ENCODE measurements at regions not wholly inside any gene's neighbourhood (a gene's known extent, or its start where the extent isn't known, plus 50 kb on each side); places are given as distances from the start of the nearest gene placed in this dataset.
"Not testable (repeated sequence)": the region's sequence is repeated elsewhere in the genome, so short reads cannot be mapped to it uniquely, and the experiment has no call there.

DNA sequence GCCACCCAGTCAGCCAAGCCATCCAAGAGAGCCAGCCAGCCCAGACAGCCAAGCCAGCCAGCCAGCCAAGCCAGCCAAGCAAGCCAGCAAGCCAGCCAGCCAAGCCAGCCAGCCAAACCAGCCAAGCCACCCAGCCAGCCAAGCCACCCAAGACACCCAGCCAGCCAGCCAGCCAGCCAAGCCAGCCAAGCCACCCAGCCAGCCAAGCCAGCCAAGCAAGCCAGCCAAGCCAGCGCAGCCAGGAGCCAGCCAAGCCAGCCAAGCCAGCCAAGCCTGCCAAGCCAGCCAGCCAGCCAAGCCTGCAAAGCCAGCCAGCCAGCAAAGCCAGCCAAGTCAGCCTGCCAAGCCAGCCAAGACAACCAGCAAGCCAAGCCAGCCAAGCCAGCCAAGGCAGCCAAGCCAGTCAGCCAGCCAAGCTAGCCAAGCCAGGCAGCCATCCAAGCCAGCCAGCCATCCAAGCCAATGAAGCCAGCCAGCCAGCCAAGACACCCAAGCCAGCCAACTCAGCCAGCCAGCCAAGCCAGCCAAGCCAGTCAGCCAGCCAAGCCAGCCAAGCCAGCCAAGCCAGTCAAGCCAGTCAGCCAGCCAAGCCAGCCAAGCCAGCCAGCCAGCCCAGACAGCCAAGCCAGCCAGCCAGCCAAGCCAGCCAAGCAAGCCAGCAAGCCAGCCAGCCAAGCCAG lies 332.2 kb upstream of the PLGLB2 start:
- DNase-seq: not testable (repeated sequence)

GRCh38 chr2:87416266-87416592 lies 331.7 kb upstream of the PLGLB2 start:
- DNase-seq: not testable (repeated sequence)

- not testable (repeated sequence) for DNase-seq
Measured at GRCh38 chr2:87417147-87417546, 330.7 kb upstream of the PLGLB2 start.

- DNase-seq: not testable (repeated sequence)
Measured at GRCh38 chr2:87417742-87418567, 329.9 kb upstream of the PLGLB2 start.

DNA sequence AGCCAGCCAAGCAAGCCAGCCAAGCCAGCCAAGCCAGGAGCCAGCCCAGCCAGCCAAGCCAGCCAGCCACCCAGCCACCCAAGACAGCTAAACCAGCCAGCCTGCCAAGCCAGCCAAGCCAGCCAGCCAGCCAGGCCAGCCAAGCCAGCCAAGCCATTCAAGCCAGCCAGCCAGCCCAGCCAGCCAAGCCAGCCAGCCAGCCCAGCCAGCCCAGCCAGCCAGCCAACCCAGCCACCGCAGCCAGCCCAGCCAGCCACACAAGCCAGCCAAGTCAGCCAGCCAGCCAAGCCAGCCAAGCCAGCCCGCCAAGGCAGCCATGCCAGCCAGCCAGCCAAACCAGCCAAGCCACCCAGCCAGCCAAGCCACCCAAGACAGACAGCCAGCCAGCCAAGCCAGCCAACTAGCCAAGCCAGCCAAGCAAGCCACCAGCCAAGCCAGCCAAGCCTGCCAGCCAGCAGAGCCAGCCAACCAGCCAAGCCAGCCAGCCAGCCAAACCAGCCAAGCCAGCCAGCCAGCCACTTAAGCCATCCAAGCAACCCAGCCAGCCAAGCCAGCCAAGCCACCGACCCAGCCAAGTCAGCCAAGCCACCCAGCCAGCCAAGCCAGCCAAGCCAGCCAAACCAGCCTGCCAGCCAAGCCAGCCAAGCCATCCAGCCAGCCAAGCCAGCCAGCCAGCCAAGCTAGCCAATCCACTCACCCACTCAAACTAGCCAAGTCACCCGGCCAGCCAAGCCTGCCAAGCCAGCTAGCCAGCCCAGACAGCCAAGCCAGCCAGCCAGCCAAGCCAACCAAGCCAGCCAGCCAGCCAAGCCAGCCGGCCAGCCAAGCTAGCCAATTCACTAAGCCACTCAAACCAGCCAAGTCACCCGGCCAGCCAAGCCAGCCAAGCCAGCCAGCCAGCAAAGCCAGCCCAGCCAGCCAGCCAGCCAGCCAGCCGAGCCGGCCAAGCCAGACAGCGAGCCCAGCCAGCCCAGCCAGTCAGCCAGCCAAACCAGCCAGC lies 328.8 kb upstream of the PLGLB2 start:
- DNase-seq: not testable (repeated sequence)

GRCh38 chr2:87419980-87420379 lies 327.9 kb upstream of the PLGLB2 start:
- not testable (repeated sequence) for DNase-seq

- not testable (repeated sequence) for DNase-seq
Measured at GRCh38 chr2:87420954-87421353, 326.9 kb upstream of the PLGLB2 start.

DNA sequence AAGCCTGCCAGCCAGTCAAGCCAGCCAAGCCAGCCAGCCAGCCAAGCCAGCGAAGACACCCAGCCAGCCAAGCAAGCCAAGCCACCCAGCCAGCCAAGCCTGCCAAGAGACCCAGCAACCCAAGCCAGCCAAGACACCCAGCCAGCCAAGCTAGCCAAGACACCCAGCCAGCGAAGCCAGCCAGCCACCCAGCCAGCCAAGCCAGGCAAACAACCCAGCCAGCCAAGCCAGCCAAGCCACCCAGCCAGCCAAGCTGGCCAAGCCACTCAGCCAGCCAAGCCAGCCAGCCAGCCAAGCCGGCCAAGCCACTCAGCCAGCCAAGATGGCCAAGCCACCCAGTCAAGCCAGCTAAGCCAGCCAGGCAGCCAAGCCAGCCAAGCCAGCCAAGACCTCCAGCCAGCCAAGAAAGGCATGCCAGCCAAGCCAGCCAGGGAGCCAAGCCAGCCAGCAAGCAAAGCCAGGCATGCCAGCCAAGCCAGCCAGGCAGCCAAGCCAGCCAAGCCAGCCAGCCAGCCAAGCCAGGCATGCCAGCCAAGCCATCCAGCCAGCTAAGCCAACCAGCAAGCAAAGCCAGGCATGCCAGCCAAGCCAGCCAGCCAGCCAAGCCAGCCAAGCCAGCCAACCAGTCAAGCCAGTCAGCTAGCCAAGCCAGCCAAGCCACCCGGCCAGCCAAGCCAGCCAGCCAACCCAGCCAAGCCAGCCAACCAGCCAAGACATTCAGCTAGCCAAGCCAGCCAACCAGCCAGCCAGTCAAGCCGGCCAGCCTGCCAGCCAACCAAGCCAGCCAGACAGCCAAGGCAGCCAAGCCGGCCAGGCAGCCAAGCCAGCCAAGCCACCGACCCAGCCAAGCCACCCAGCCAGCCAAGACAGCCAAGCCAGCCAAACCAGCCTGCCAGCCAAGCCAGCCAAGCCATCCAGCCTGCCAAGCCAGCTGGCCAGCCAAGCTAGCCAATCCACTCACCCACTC lies 323.8 kb upstream of the PLGLB2 start:
- not testable (repeated sequence) for DNase-seq

DNA sequence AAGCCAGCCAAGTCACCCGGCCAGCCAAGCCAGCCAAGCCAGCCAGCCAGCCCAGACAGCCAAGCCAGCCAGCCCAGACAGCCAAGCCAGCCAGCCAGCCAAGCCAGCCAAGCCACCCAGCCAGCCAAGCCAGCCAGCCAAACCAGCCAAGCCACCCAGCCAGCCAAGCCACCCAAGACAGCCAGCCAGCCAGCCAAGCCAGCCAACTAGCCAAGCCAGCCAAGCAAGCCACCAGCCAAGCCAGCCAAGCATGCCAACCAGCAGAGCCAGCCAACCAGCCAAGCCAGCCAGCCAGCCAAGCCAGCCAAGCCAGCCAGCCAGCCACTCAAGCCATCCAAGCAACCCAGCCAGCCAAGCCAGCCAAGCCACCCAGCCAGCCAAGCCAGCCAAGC lies 323.1 kb upstream of the PLGLB2 start:
- not testable (repeated sequence) for DNase-seq

DNA sequence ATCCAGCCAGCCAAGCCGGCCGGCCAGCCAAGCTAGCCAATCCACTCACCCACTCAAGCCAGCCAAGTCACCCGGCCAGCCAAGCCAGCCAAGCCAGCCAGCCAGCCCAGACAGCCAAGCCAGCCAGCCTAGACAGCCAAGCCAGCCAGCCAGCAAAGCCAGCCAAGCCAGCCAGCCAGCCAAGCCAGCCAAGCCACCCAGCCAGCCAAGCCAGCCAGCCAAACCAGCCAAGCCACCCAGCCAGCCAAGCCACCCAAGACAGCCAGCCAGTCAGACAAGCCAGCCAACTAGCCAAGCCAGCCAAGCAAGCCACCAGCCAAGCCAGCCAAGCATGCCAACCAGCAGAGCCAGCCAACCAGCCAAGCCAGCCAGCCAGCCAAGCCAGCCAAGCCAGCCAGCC lies 322.7 kb upstream of the PLGLB2 start:
- DNase-seq: not testable (repeated sequence)

DNA sequence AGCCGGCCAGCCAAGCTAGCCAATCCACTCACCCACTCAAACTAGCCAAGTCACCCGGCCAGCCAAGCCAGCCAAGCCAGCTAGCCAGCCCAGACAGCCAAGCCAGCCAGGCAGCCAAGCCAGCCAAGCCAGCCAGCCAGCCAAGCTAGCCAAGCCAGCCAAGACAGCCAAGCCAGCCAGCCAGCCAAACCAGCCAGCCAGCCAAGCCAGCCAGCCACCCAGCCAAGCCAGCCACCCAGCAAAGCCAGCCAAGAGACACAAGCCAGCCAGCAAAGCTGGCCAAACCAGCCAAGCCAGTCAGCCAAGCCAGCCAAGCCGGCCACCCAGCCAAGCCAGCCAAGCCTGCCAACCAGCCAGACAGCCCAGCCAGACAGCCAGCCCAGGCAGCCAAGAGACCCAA lies 322.2 kb upstream of the PLGLB2 start:
- DNase-seq: not testable (repeated sequence)

- not testable (repeated sequence) for DNase-seq
Measured at GRCh38 chr2:87428452-87429130, 319.3 kb upstream of the PLGLB2 start.

- DNase-seq: not testable (repeated sequence)
Measured at GRCh38 chr2:87429206-87429930, 318.5 kb upstream of the PLGLB2 start.

DNA sequence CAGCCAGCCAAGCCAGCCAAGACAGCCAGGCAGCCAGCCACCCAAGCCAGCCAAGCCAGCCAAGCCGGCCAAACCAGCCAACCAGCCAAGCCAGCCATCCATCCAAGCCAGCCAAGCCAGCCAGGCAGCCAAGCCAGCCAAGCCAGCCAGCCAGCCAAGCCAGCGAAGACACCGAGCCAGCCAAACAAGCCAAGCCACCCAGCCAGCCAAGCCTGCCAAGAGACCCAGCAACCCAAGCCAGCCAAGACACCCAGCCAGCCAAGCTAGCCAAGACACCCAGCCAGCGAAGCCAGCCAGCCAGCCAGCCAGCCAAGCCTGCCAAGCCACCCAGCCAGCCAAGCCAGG lies 318.0 kb upstream of the PLGLB2 start:
- not testable (repeated sequence) for DNase-seq

DNA sequence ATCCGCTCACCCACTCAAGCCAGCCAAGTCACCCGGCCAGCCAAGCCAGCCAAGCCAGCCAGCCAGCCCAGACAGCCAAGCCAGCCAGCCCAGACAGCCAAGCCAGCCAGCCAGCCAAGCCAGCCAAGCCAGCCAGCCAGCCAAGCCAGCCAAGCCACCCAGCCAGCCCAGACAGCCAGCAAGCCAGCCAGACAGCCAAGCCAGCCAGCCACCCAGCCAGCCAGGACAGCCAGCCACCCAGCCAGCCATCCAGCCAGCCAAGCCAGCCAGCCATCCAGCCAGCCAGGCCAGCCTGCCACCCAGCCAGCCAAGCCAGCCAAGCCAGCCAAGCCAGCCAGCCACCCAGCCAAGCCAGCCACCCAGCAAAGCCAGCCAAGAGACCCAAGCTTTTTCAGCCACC lies 316.8 kb upstream of the PLGLB2 start:
- not testable (repeated sequence) for DNase-seq

- DNase-seq: not testable (repeated sequence)
Measured at GRCh38 chr2:87432711-87433453, 315.0 kb upstream of the PLGLB2 start.

DNA sequence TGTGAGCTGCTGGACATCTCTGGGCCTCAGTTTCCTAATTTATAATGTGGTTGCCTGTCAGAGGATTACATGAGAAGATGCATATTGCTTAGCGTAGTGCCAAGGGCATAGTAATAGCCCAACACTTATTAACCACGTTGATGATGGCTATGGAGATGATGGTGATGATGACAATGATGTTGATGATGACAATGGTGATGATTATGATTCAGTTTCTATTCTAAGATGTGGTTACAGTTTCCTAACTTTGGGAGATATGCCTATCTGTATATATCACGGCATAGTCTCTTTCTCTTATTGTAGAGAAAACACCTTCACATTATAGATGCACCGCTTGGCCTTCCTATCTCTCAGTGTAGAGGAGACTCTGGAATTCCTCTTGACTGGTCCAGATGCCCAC lies 311.9 kb upstream of the PLGLB2 start:
- not testable (repeated sequence) for DNase-seq

DNA sequence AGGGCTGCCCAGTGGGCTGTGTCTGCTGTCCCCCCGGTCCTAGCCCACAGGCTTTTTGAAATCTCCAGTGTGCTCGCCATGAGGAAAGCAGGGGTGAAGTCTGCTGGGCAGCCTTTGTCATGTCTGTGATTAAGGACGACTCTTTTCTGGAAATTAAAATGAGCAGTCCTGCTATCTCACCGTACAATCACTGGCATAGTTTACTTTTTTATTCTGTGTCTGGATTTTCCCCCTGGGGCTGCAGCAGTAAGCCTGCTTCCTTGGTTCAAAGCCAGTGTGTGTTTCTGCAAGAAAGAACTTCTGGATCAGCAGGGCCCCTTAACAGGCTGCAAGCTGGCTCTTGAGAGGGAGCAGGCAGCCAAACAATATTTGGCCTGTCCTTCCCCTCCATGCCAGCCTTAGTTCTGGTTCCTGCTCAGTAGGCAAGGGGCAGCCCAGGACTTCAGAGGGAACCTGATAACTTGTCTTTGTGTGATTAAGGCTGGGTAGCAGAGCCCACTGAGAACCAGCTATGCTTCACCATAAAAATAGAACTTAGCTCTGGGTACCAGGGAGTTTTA lies 310.1 kb upstream of the PLGLB2 start:
- DNase-seq: not testable (repeated sequence)

DNA sequence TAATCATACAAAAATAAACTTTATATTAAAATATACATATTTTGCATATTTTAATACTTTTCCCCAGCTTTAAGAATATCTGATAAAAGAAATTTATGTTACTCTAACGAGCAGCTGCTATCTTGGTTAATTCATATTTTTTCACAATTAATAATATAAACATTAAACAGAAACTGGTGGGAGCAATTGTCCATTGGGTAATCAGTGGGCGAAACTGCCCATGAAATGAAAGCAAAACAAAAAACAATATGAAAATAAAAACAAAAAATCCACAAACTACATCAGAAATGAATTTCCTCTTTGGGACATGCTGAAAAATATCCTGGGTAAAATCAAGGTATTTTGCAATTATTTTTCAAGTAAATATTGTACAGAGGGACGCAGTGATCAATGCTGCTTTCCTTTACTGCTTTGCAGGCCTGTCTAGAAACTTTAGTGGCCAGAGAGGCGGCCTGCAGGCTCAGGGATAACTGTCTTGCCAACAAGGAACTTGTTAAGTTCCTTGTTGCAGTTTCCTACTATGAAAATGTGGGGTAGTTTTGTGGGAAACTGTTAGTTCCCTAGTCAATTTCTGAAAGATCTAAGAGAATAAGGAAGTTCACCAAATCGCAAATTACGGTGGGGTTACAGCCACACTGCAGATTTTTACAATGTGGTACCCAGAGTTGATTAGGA lies 309.0 kb upstream of the PLGLB2 start:
- not testable (repeated sequence) for DNase-seq
